Panc1 (cell line): ENCODE measurements at regions not wholly inside any gene's neighbourhood (a gene's known extent, or its start where the extent isn't known, plus 50 kb on each side); places are given as distances from the start of the nearest gene placed in this dataset.

ENCODE experiments used
- ATAC-seq: fragments of 200-7000 bp; cut with Tn5 transposase; 2 replicates; pipeline ENCODE4 v1.9.1; 2020; ENCODE audit warnings: mild to moderate bottlenecking, moderate library complexity
- BruUV-seq: library from RNA; stranded (reverse); fragments of 400-500 nt; replicated peaks from 2 replicates; lab custom pipeline; 2021; lab: Mats Ljungman, UMichigan
- CTCF ChIA-PET: fragments of 300-600 bp; sonication (Branson Sonifier 250); formaldehyde crosslinking; loops from one replicate; lab custom pipeline; 2022; ENCODE audit warnings: antibody characterized with exemption; lab: Charles Lee
- POLR2A ChIA-PET: fragments of 300-600 bp; sonication (Branson Sonifier 250); formaldehyde crosslinking; loops from one replicate; lab custom pipeline; 2022; ENCODE audit warnings: antibody characterized with exemption; lab: Charles Lee
- DNase-seq: peaks from one replicate; pipeline ENCODE4 v3.0.0-alpha.2; 2010; ENCODE audit warnings: low read depth, low spot score
- H3K27ac ChIP-seq: 2 replicates; pipeline ENCODE4 v1.5.1; 2011; ENCODE audit warnings: mild to moderate bottlenecking, low read length, inconsistent platforms
- H3K27me3 ChIP-seq: fragments of 200-500 bp; sonication (Bioruptor generic); 2 replicates; pipeline ENCODE4 v1.6.0; 2014; ENCODE audit warnings: low read length, inconsistent platforms; ENCODE audit not compliant: control insufficient read depth, insufficient read depth
- H3K36me3 ChIP-seq: fragments of 200-500 bp; sonication (Bioruptor generic); 2 replicates; pipeline ENCODE4 v1.5.1; 2014; ENCODE audit warnings: inconsistent platforms, mild to moderate bottlenecking, low read length, moderate library complexity; ENCODE audit not compliant: control insufficient read depth, insufficient read depth
- H3K4me1 ChIP-seq: 2 replicates; pipeline ENCODE4 v1.5.1; 2011; ENCODE audit warnings: inconsistent platforms, mild to moderate bottlenecking, low read length, moderate library complexity; ENCODE audit not compliant: control insufficient read depth, insufficient read depth
- H3K4me3 ChIP-seq, 2 experiments: 2 replicates each; pipeline ENCODE4 v1.5.1; 2011 to 2012; ENCODE audit warnings: low read depth in 2 of 2, low read length in 2 of 2, mild to moderate bottlenecking in 2 of 2, inconsistent platforms in 1 of 2, moderate library complexity in 1 of 2
- H3K9me3 ChIP-seq: fragments of 200-500 bp; sonication (Bioruptor generic); 2 replicates; pipeline ENCODE4 v1.5.1; 2014; ENCODE audit warnings: low read depth, mild to moderate bottlenecking, inconsistent platforms, low read length, moderate library complexity; ENCODE audit not compliant: control insufficient read depth, insufficient read depth
- CTCF ChIP-seq: fragments of 450-650 bp; IDR thresholded peaks from 2 replicates; pipeline ENCODE4 v1.5.1; 2017; ENCODE audit warnings: mild to moderate bottlenecking
- POLR2AphosphoS5 ChIP-seq: IDR thresholded peaks from 2 replicates; pipeline ENCODE4 v1.6.1; 2012; ENCODE audit warnings: mild to moderate bottlenecking, low read depth, low read length, moderate library complexity
- REST ChIP-seq, 2 experiments: IDR thresholded peaks; 2 replicates each; pipeline ENCODE4 v1.6.1; 2011 to 2012; ENCODE audit warnings: low read depth in 2 of 2, control low read depth in 1 of 2, low read length in 1 of 2, mild to moderate bottlenecking in 1 of 2, moderate library complexity in 1 of 2; ENCODE audit not compliant: insufficient read depth in 1 of 2
- SIN3A ChIP-seq: IDR thresholded peaks from 2 replicates; pipeline ENCODE4 v1.6.1; 2012; ENCODE audit warnings: low read depth, mild to moderate bottlenecking, low read length, moderate library complexity, borderline replicate concordance; ENCODE audit not compliant: insufficient read depth
- TCF7L2 ChIP-seq: IDR thresholded peaks from 2 replicates; pipeline ENCODE4 v1.6.1; 2011; ENCODE audit warnings: mild to moderate bottlenecking, low read depth, low read length, inconsistent platforms
- in situ Hi-C: cut with HindIII; loops from 2 replicates; pipeline ENCODE4 v1.10.0; 2016; ENCODE audit warnings: low sequenced_read_pairs, low pct_unique_long_range_greater_than_20kb
- intact Hi-C: fragments of 100-400 bp; cut with micrococcal nuclease; formaldehyde crosslinking; loops from one replicate; pipeline ENCODE4 v1.10.0; 2022; ENCODE audit not compliant: unreplicated experiment

GRCh38 chr1:188877668-188878067 is 1600.0 kb downstream of the BRINP3 start:
- DNase-seq = no peak
- ChIA-PET CTCF (no interaction called here), POLR2A (no interaction called here)
- intact Hi-C loops (no loop called here), in situ Hi-C loops (no loop called here)
- no peak for TF ChIP-seq CTCF
- TF ChIP-seq SIN3A = no peak
- TF ChIP-seq POLR2AphosphoS5 = no peak
- TF ChIP-seq TCF7L2 = no peak
- TF ChIP-seq REST (IDR thresholded peaks at IDR 0.05; ENCODE audit: insufficient read depth in 1 of 2, low read depth in 2 of 2, low read length in 1 of 2) = no peak
- H3K27ac ChIP-seq = no peak overlapping the region
- no peak overlapping the region for H3K4me3 ChIP-seq
- no peaks in the 10 kb centered on the region for H3K36me3 ChIP-seq
- no peaks in the 10 kb centered on the region for H3K9me3 ChIP-seq
- no TSS peak for BruUV-seq
- H3K4me1 ChIP-seq = no peaks in the 10 kb centered on the region
- ATAC-seq = no peak
- no peaks in the 10 kb centered on the region for H3K27me3 ChIP-seq

- no peaks in the 10 kb centered on the region for H3K36me3 ChIP-seq
- in situ Hi-C loops = no loop called here
- H3K27me3 ChIP-seq = no peaks in the 10 kb centered on the region
- intact Hi-C loops = no loop called here
- CTCF ChIA-PET = no interaction called here
- no peaks in the 10 kb centered on the region for H3K4me1 ChIP-seq
- no peak overlapping the region for H3K4me3 ChIP-seq
- BruUV-seq = no TSS peak
- no peak for TF ChIP-seq CTCF
- no peak for TF ChIP-seq POLR2AphosphoS5
- TF ChIP-seq REST (IDR thresholded peaks at IDR 0.05; ENCODE audit: insufficient read depth in 1 of 2, low read depth in 2 of 2, low read length in 1 of 2) = no peak
- no peak for TF ChIP-seq SIN3A
- no peak for TF ChIP-seq TCF7L2
- no peak for DNase-seq
- no peak overlapping the region for H3K27ac ChIP-seq
- no peaks in the 10 kb centered on the region for H3K9me3 ChIP-seq
- POLR2A ChIA-PET = no interaction called here
- no peak for ATAC-seq
These were observed 1589.3 kb downstream of the BRINP3 start for GRCh38 chr1:188888386-188888785.
